IgD-negative memory B cell (primary cell): ENCODE measurements at regions not wholly inside any gene's neighbourhood (a gene's known extent, or its start where the extent isn't known, plus 50 kb on each side); places are given as distances from the start of the nearest gene placed in this dataset.
"Not testable (repeated sequence)": the region's sequence is repeated elsewhere in the genome, so short reads cannot be mapped to it uniquely, and the experiment has no call there.

Experiments used
- H3K27ac Mint-ChIP-seq, 3 donors: one replicate each; pipeline ENCODE4 v1.8.0; 2020 to 2022; ENCODE audit warnings: mild to moderate bottlenecking in 3 of 3, mixed read lengths in 3 of 3, moderate library complexity in 1 of 3
- H3K27me3 Mint-ChIP-seq: one replicate; pipeline ENCODE4 v1.8.0; 2021; ENCODE audit warnings: mixed read lengths
- H3K36me3 Mint-ChIP-seq: one replicate; pipeline ENCODE4 v1.8.0; 2020; ENCODE audit warnings: mild to moderate bottlenecking, mixed read lengths
- H3K4me1 Mint-ChIP-seq, 3 donors: one replicate each; pipeline ENCODE4 v1.8.0; 2020 to 2022; ENCODE audit warnings: mixed read lengths in 3 of 3, mild to moderate bottlenecking in 1 of 3
- H3K4me3 Mint-ChIP-seq, 4 donors: one replicate each; pipeline ENCODE4 v1.8.0; 2020 to 2022; ENCODE audit warnings: mild to moderate bottlenecking in 4 of 4, mixed read lengths in 4 of 4, moderate library complexity in 3 of 4
- H3K9me3 Mint-ChIP-seq, 3 donors: one replicate each; pipeline ENCODE4 v1.8.0; 2020 to 2021; ENCODE audit warnings: mixed read lengths in 3 of 3, mild to moderate bottlenecking in 1 of 3

GRCh38 chr2:138335036-138335435, 166.5 kb upstream of the SPOPL start:
- H3K4me3 Mint-ChIP-seq, result no peak overlapping the region
- H3K27ac Mint-ChIP-seq, result no peak overlapping the region

GRCh38 chr2:138336146-138336545, 165.4 kb upstream of the SPOPL start:
- Mint-ChIP-seq H3K4me3 (no peak overlapping the region), H3K4me1 (no peaks in the 10 kb centered on the region), H3K27ac (no peak overlapping the region), H3K27me3 (no peaks in the 10 kb centered on the region), H3K36me3 (no peaks in the 10 kb centered on the region), H3K9me3 (no peaks in the 10 kb centered on the region)

More at GRCh38 chr2:138335036-138335435, 166.5 kb upstream of the SPOPL start:
- Mint-ChIP-seq H3K4me1 (no peaks in the 10 kb centered on the region), H3K9me3 (no peaks in the 10 kb centered on the region), H3K27me3 (no peaks in the 10 kb centered on the region), H3K36me3 (peaks cover 2% of the 10 kb centered on the region)

DNA sequence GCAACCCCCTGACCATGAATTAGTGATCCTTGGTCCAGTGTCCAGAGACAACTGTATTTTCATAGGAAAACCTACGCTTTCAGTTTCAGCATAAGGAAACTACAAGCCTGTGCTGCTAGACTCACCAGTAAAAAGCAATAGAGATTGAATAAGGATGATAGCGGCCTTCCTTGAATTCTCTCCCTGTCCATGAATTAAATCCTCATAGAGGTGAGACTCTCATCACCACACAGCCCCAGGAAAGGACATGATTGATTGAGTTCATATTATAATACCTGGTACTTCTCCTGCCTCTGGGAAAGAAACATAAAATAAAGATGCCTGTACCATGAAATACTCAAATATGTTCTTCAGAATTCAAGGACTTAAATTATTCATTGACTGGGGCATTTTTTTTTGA, 146.3 kb upstream of the SPOPL start:
- H3K36me3 Mint-ChIP-seq, result peaks cover 4% of the 10 kb centered on the region
- no peak overlapping the region for H3K27ac Mint-ChIP-seq
- no peak overlapping the region for H3K4me3 Mint-ChIP-seq
- H3K9me3 Mint-ChIP-seq, result no peaks in the 10 kb centered on the region
- no peaks in the 10 kb centered on the region for H3K4me1 Mint-ChIP-seq
- H3K27me3 Mint-ChIP-seq, result no peaks in the 10 kb centered on the region

DNA sequence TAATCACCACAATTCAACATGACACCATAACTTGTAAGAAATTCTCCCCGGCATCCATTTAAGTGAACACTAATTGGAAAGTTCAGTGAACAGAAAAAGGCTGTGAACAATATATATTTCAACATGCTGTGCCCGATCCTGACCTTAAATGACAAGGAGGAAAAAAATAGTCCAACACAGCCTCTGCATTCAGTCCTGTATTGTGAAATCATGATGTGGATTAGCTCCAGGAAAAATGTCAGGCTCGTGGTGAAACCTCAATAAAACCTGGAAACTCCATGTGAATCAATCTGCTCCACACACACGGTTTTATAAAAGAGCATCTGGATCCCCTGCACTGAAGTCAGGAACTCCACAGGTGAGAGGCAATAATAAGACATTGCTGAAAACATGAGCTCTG, 145.4 kb upstream of the SPOPL start:
- H3K4me1 Mint-ChIP-seq, result no peaks in the 10 kb centered on the region
- peaks cover 4% of the 10 kb centered on the region for H3K36me3 Mint-ChIP-seq
- no peak overlapping the region for H3K4me3 Mint-ChIP-seq
- H3K27me3 Mint-ChIP-seq, result no peaks in the 10 kb centered on the region
- H3K9me3 Mint-ChIP-seq, result no peaks in the 10 kb centered on the region
- no peak overlapping the region for H3K27ac Mint-ChIP-seq

DNA sequence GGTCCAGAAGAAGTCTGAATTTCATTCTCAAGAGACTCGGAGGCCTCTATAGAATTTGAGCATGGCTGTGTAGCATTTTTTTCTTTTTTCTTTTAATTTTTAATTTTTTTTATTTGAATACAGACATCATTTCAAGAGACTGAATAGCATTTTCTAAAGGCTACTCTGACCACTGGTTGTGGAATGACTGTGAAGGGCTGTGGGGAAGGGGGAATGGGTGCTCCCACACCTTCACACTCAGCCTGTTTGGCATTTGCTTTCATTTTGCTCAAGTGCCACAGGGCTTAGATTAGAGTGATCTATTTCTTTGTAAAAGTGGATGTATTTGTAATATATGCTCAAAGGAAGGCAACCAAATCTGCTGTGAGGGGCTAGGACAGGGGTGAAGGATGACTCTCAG, 142.0 kb upstream of the SPOPL start:
- Mint-ChIP-seq H3K27ac (no peak overlapping the region), H3K9me3 (peaks cover 0 to 2% (median 0%) of the 10 kb centered on the region in 3 donors), H3K4me1 (no peaks in the 10 kb centered on the region), H3K27me3 (no peaks in the 10 kb centered on the region), H3K4me3 (no peak overlapping the region), H3K36me3 (peaks cover 3% of the 10 kb centered on the region)

DNA sequence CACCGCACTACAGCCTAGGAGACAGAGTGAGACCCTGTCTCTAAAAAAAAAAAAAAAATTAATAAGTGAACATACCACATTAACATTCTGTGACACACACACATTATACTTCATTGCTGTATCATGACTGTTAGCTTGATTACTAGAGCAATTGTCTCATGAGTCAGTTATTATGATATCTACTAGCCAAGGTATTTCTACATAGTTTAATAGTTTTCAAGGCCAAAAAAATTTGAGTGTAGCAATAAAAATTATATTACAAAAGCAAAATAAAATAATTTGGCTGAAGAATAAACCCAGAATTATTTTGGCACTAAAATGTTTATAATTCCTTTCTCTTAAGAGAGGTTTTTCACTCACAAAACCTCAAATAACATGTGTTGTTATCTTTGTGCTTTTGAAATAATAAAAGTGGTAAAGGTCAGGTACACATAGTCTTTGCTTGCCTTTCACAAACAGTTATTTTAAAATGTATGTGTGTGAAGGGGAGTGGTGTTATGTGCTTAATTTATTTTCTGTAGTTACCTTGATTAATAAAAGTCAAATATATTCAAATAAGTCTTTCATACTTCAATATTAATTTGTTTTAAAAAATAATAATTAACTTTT, 136.9 kb upstream of the SPOPL start:
- H3K27me3 Mint-ChIP-seq, result no peaks in the 10 kb centered on the region
- H3K27ac Mint-ChIP-seq, result no peak overlapping the region
- H3K4me1 Mint-ChIP-seq, result no peaks in the 10 kb centered on the region
- peaks cover 5% of the 10 kb centered on the region for H3K36me3 Mint-ChIP-seq
- H3K9me3 Mint-ChIP-seq, result peaks cover 0 to 2% (median 0%) of the 10 kb centered on the region in 3 donors
- H3K4me3 Mint-ChIP-seq, result no peak overlapping the region

DNA sequence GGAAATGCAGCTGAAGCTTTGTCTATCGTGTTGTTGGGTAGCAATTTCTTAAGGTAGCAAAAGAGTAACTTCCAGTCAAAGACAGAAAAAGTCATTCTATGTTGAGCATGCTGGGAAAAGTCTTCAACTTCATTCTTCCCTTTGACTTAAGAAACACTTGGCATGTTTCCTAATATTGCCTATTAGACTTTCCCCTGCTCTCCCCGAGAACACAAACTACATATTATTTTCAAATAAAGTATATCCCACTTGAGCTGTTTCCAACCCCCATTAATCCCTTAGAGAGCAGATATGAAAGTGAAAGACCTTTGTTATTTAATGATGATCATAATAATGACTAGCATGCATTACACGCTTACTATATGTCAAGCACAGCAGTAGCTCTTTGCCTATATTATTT, 136.0 kb upstream of the SPOPL start:
- no peak overlapping the region for H3K4me3 Mint-ChIP-seq
- no peak overlapping the region for H3K27ac Mint-ChIP-seq
- H3K4me1 Mint-ChIP-seq, result no peaks in the 10 kb centered on the region
- peaks cover 5% of the 10 kb centered on the region for H3K36me3 Mint-ChIP-seq
- peaks cover 0 to 2% (median 0%) of the 10 kb centered on the region in 3 donors for H3K9me3 Mint-ChIP-seq
- H3K27me3 Mint-ChIP-seq, result no peaks in the 10 kb centered on the region

DNA sequence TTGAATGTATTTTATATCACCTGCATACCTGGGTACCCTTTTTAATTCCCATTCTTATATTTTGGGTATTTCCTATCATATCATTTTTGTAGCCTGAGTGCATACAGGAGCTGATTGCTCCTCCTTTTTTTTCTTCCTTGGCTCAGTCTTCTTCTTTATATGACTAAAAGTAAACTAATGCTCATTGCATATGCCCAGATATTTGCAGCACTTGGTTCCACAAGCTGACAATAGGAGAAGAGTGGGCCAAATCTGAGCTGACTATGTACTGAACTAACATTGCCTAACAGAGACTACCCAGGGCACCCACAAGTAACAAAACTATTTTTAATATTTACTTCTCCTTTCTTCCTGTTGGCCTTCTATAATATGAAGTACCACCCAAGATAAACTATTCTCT, 131.7 kb upstream of the SPOPL start:
- no peak overlapping the region for H3K4me3 Mint-ChIP-seq
- no peaks in the 10 kb centered on the region for H3K9me3 Mint-ChIP-seq
- H3K36me3 Mint-ChIP-seq, result peaks cover 4% of the 10 kb centered on the region
- H3K27ac Mint-ChIP-seq, result no peak overlapping the region
- no peaks in the 10 kb centered on the region for H3K4me1 Mint-ChIP-seq
- H3K27me3 Mint-ChIP-seq, result no peaks in the 10 kb centered on the region

- H3K4me1 Mint-ChIP-seq, result no peaks in the 10 kb centered on the region
- no peak overlapping the region for H3K27ac Mint-ChIP-seq
- H3K9me3 Mint-ChIP-seq, result peaks cover 0 to 4% (median 2%) of the 10 kb centered on the region in 3 donors
- no peak overlapping the region for H3K4me3 Mint-ChIP-seq
- H3K27me3 Mint-ChIP-seq, result no peaks in the 10 kb centered on the region
- H3K36me3 Mint-ChIP-seq, result no peaks in the 10 kb centered on the region
Measured at GRCh38 chr2:138373993-138374408, 127.6 kb upstream of the SPOPL start.

DNA sequence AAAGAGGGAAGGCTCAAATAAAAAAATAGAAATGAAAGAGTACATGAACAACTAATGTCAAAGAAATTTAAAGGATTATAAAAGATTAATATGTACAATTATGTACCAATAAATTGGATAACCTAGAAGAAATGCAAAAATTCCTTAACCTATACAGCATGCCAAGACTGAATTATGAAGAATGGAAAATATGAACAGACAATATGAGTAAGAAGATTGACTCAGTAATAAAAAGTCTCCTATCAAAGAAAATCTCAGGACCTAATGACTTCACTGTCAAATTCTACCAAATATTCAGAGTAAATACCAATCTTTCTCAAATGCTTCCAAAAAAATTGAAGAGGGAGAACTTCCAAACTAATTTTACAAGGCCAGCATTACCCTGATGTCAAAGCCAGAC, 120.2 kb upstream of the SPOPL start:
- no peaks in the 10 kb centered on the region for H3K36me3 Mint-ChIP-seq

GRCh38 chr2:138382672-138383071, 118.9 kb upstream of the SPOPL start:
- no peaks in the 10 kb centered on the region for H3K4me1 Mint-ChIP-seq
- H3K27me3 Mint-ChIP-seq, result no peaks in the 10 kb centered on the region
- no peaks in the 10 kb centered on the region for H3K36me3 Mint-ChIP-seq
- no peak overlapping the region for H3K27ac Mint-ChIP-seq
- no peak overlapping the region for H3K4me3 Mint-ChIP-seq
- peaks cover 2 to 8% (median 5%) of the 10 kb centered on the region in 3 donors for H3K9me3 Mint-ChIP-seq

More for the DNA sequence above, 120.2 kb upstream of the SPOPL start:
- no peak overlapping the region for H3K27ac Mint-ChIP-seq
- peaks cover 2 to 8% (median 5%) of the 10 kb centered on the region in 3 donors for H3K9me3 Mint-ChIP-seq
- H3K4me3 Mint-ChIP-seq, result no peak overlapping the region
- H3K4me1 Mint-ChIP-seq, result no peaks in the 10 kb centered on the region
- no peaks in the 10 kb centered on the region for H3K27me3 Mint-ChIP-seq

- H3K4me1 Mint-ChIP-seq, H3K36me3 Mint-ChIP-seq, H3K4me3 Mint-ChIP-seq, H3K27me3 Mint-ChIP-seq, H3K9me3 Mint-ChIP-seq, H3K27ac Mint-ChIP-seq: not testable (repeated sequence)
Measured at GRCh38 chr2:138386191-138386590, 115.4 kb upstream of the SPOPL start.

- H3K36me3 Mint-ChIP-seq, result no peaks in the 10 kb centered on the region
- no peaks in the 10 kb centered on the region for H3K9me3 Mint-ChIP-seq
- no peak overlapping the region for H3K4me3 Mint-ChIP-seq
- no peaks in the 10 kb centered on the region for H3K4me1 Mint-ChIP-seq
- no peaks in the 10 kb centered on the region for H3K27me3 Mint-ChIP-seq
- no peak overlapping the region for H3K27ac Mint-ChIP-seq
Measured at GRCh38 chr2:138389063-138389462, 112.5 kb upstream of the SPOPL start.

- H3K27ac Mint-ChIP-seq, result no peak overlapping the region
- H3K27me3 Mint-ChIP-seq, result no peaks in the 10 kb centered on the region
- H3K36me3 Mint-ChIP-seq, result no peaks in the 10 kb centered on the region
- H3K9me3 Mint-ChIP-seq, result no peaks in the 10 kb centered on the region
- no peaks in the 10 kb centered on the region for H3K4me1 Mint-ChIP-seq
- H3K4me3 Mint-ChIP-seq, result no peak overlapping the region
Measured at GRCh38 chr2:138390316-138390945, 111.1 kb upstream of the SPOPL start.

DNA sequence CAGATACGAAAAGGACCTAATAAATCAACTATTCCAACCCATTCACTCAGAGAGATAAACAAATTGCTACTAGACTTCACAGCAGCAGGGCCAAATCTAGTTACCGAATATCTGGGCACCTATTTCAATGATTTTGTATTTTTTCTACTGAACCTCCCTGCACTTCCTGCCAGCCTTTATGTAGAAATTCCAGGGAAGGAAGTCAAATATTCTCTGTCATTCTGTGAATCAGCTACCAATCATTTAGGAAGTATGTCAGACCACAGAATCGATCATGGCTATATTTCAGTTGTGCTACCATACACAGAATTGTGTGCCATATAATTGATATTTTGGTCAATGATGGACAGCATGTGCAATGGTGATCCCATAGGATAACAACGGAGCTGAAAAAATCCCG, 109.6 kb upstream of the SPOPL start:
- no peaks in the 10 kb centered on the region for H3K9me3 Mint-ChIP-seq
- no peak overlapping the region for H3K27ac Mint-ChIP-seq
- H3K36me3 Mint-ChIP-seq, result peaks cover 1% of the 10 kb centered on the region
- no peak overlapping the region for H3K4me3 Mint-ChIP-seq
- no peaks in the 10 kb centered on the region for H3K4me1 Mint-ChIP-seq
- H3K27me3 Mint-ChIP-seq, result no peaks in the 10 kb centered on the region

GRCh38 chr2:138395565-138396306, 105.8 kb upstream of the SPOPL start:
- H3K4me1 Mint-ChIP-seq, result no peaks in the 10 kb centered on the region

More at GRCh38 chr2:138395565-138396306, 105.8 kb upstream of the SPOPL start:
- H3K36me3 Mint-ChIP-seq, result peaks cover 5% of the 10 kb centered on the region
- no peak overlapping the region for H3K27ac Mint-ChIP-seq
- H3K4me3 Mint-ChIP-seq, result no peak overlapping the region
- H3K27me3 Mint-ChIP-seq, result no peaks in the 10 kb centered on the region
- H3K9me3 Mint-ChIP-seq, result peaks cover 0 to 10% (median 6%) of the 10 kb centered on the region in 3 donors
